ENCODE measurements at regions not wholly inside any gene's neighbourhood (a gene's known extent, or its start where the extent isn't known, plus 50 kb on each side); places are given as distances from the start of the nearest gene placed in this dataset.

DNA sequence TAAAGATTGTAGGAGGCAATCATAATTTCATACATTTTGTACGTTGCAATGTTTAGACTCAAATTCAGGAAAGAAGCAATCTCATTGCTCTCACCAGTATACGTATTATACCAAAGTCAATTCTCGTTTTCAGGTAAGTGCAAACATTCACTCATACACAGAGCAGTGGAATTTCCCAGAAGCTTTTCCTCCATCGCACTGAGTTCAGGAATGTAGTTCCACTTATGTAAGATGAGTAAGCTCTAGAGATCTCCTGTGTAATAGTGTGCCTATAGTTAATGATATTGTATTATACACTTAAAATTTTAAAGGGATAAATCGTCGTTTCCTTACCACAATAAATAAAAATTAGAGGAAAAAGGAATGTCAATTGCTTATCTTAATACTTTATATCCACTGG lies 470.8 kb upstream of the KCND2 start:
- H3K36me3 ChIP-seq (ENCODE audit: insufficient read depth, low read length) = no peaks in the 10 kb centered on the region
- H3K9me3 ChIP-seq (ENCODE audit: low read length) = no peaks in the 10 kb centered on the region
- no peak overlapping the region for H2AFZ ChIP-seq (ENCODE audit: low read depth, low read length)
- H4K20me1 ChIP-seq (ENCODE audit: insufficient read depth) = no peaks in the 10 kb centered on the region
- TF ChIP-seq, protein P1, sequence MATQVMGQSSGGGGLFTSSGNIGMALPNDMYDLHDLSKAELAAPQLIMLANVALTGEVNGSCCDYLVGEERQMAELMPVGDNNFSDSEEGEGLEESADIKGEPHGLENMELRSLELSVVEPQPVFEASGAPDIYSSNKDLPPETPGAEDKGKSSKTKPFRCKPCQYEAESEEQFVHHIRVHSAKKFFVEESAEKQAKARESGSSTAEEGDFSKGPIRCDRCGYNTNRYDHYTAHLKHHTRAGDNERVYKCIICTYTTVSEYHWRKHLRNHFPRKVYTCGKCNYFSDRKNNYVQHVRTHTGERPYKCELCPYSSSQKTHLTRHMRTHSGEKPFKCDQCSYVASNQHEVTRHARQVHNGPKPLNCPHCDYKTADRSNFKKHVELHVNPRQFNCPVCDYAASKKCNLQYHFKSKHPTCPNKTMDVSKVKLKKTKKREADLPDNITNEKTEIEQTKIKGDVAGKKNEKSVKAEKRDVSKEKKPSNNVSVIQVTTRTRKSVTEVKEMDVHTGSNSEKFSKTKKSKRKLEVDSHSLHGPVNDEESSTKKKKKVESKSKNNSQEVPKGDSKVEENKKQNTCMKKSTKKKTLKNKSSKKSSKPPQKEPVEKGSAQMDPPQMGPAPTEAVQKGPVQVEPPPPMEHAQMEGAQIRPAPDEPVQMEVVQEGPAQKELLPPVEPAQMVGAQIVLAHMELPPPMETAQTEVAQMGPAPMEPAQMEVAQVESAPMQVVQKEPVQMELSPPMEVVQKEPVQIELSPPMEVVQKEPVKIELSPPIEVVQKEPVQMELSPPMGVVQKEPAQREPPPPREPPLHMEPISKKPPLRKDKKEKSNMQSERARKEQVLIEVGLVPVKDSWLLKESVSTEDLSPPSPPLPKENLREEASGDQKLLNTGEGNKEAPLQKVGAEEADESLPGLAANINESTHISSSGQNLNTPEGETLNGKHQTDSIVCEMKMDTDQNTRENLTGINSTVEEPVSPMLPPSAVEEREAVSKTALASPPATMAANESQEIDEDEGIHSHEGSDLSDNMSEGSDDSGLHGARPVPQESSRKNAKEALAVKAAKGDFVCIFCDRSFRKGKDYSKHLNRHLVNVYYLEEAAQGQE (IDR thresholded peaks at IDR 0.05; ENCODE audit: borderline replicate concordance) = no peak
- TF ChIP-seq POLR2AphosphoS5 (IDR thresholded peaks at IDR 0.05) (no peak), CTCF (IDR thresholded peaks at IDR 0.05; ENCODE audit: poor library complexity, severe bottlenecking) (no peak), EZH2 (IDR thresholded peaks at IDR 0.05; ENCODE audit: borderline replicate concordance, insufficient read depth, low read length, poor library complexity, severe bottlenecking) (no peak), EP300 (conservative IDR thresholded peaks at IDR 0.05; ENCODE audit: poor library complexity, severe bottlenecking) (no peak), TAF1 (IDR thresholded peaks at IDR 0.05; ENCODE audit: low read depth) (no peak), SMC3 (conservative IDR thresholded peaks at IDR 0.05; ENCODE audit: poor library complexity) (no peak)
- H3K9ac ChIP-seq (ENCODE audit: low read length) = no peak overlapping the region
- H3F3A ChIP-seq (ENCODE audit: insufficient read depth, low read length, poor library complexity, severe bottlenecking) = no peaks in the 10 kb centered on the region
- H3K27ac ChIP-seq (ENCODE audit: low read length) = no peak overlapping the region
- no peak overlapping the region for H3K4me3 ChIP-seq (ENCODE audit: low read length)
- H3K9me2 ChIP-seq (ENCODE audit: insufficient read depth, low read length) = no peaks in the 10 kb centered on the region
- H3K27me3 ChIP-seq (ENCODE audit: insufficient read depth, low read depth, low read length) = no peaks in the 10 kb centered on the region
- H3K79me2 ChIP-seq (replicated peaks; ENCODE audit: insufficient read depth, low read length) = no peaks in the 10 kb centered on the region
- no peak overlapping the region for H3K4me2 ChIP-seq (ENCODE audit: low read length)

DNA sequence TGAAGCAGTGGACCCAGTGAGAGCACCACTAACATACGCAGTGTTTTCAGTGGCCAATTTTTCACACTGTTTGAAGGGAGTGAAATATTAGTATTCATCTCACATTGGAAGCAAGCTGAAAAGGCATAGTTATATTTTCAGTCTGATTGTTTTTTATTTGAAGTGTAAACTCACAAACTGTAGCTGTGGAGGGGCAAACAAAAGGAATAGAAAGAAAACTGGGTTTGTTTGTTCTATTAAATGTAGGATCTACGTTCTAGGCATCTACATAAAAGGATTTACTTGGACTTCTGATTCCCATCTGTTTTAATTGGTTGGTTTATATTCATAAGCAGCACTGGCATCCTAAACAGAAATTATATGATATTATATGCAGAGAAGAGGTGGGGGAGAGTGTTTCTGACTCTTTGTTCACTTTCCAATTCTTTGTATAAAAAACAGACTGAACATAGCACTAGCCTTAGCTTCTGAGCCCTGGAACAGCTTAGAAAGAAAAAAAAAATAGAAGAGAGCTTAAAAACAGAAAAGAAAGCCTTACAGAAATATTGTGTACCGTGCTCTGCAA lies 447.8 kb upstream of the KCND2 start:
- Histone ChIP-seq H3K4me2 (ENCODE audit: low read length) (no peak overlapping the region), H3K79me2 (replicated peaks; ENCODE audit: insufficient read depth, low read length) (no peaks in the 10 kb centered on the region), H3K36me3 (ENCODE audit: insufficient read depth, low read length) (no peaks in the 10 kb centered on the region), H3K9ac (ENCODE audit: low read length) (no peak overlapping the region), H3K9me3 (ENCODE audit: low read length) (no peaks in the 10 kb centered on the region), H3K9me2 (ENCODE audit: insufficient read depth, low read length) (no peaks in the 10 kb centered on the region), H2AFZ (ENCODE audit: low read depth, low read length) (no peak overlapping the region), H4K20me1 (ENCODE audit: insufficient read depth) (no peaks in the 10 kb centered on the region), H3K27ac (ENCODE audit: low read length) (no peak overlapping the region), H3K4me3 (ENCODE audit: low read length) (no peak overlapping the region), H3F3A (ENCODE audit: insufficient read depth, low read length, poor library complexity, severe bottlenecking) (no peaks in the 10 kb centered on the region), H3K27me3 (ENCODE audit: insufficient read depth, low read depth, low read length) (no peaks in the 10 kb centered on the region)
- no peak for TF ChIP-seq SMC3 (conservative IDR thresholded peaks at IDR 0.05; ENCODE audit: poor library complexity)
- TF ChIP-seq POLR2AphosphoS5 (IDR thresholded peaks at IDR 0.05) = no peak
- TF ChIP-seq TAF1 (IDR thresholded peaks at IDR 0.05; ENCODE audit: low read depth) = no peak
- TF ChIP-seq CTCF (IDR thresholded peaks at IDR 0.05; ENCODE audit: poor library complexity, severe bottlenecking) = no peak
- no peak for TF ChIP-seq RAD21 (conservative IDR thresholded peaks at IDR 0.05)
- TF ChIP-seq, protein P1 (IDR thresholded peaks at IDR 0.05; ENCODE audit: borderline replicate concordance) = no peak

Measured in neural cell (in vitro differentiated cells).